ENCODE measurements at regions not wholly inside any gene's neighbourhood (a gene's known extent, or its start where the extent isn't known, plus 50 kb on each side); places are given as distances from the start of the nearest gene placed in this dataset.

GRCh38 chr3:166713787-166714186 lies 666.3 kb downstream of the ZBBX start:
- ChIA-PET POLR2A (no interaction called here), CTCF (no interaction called here)

GRCh38 chr3:166706094-166706493 lies 674.0 kb downstream of the ZBBX start:
- CTCF ChIA-PET: no interaction called here
- Histone ChIP-seq H3K36me3 (replicated peaks in 1 of 2; ENCODE audit: control insufficient read depth in 1 of 2, insufficient read depth in 2 of 2, low read length in 1 of 2) (no peaks in the 10 kb centered on the region), H3K9ac (no peak overlapping the region), H3K9me3 (no peaks in the 10 kb centered on the region), H4K20me1 (ENCODE audit: insufficient read depth) (no peaks in the 10 kb centered on the region), H3K9me2 (0 out of 2 replicates have a peak, but pooled peaks cover 3% of the 10 kb centered on the region), H3K4me1 (ENCODE audit: control insufficient read depth in 1 of 2, insufficient read depth in 2 of 2, low read depth in 1 of 2, low read length in 1 of 2) (no peaks in the 10 kb centered on the region), H3K27me3 (ENCODE audit: insufficient read depth) (no peaks in the 10 kb centered on the region), H3K4me2 (no peak overlapping the region), H3F3A (replicated peaks; ENCODE audit: insufficient read depth) (no peaks in the 10 kb centered on the region), H3K4me3 (ENCODE audit: low read depth in 2 of 2, low read length in 1 of 2) (no peak overlapping the region), H3K27ac (ENCODE audit: low read depth in 2 of 2, low read length in 1 of 2) (no peak overlapping the region), H3K79me2 (ENCODE audit: insufficient read depth) (no peaks in the 10 kb centered on the region), H2AFZ (ENCODE audit: low read depth) (no peak overlapping the region)
- POLR2A ChIA-PET: no interaction called here
- DNase-seq: no peak
- 4% methylated on average over 2 of the region's 2 CpGs for WGBS (ENCODE audit: low lambda C conversion rate)
- TF ChIP-seq USF2 (IDR thresholded peaks at IDR 0.05; ENCODE audit: borderline replicate concordance, low read depth, low read length) (no peak), FOSL2 (IDR thresholded peaks at IDR 0.05; ENCODE audit: borderline replicate concordance, low read depth) (no peak), MAX (IDR thresholded peaks at IDR 0.05; ENCODE audit: low read depth) (no peak), RXRA (IDR thresholded peaks at IDR 0.05; ENCODE audit: borderline replicate concordance, low read depth) (no peak), RCOR1 (IDR thresholded peaks at IDR 0.05; ENCODE audit: low read length) (no peak), NFIC (IDR thresholded peaks at IDR 0.05; ENCODE audit: borderline replicate concordance) (no peak), MXI1 (IDR thresholded peaks at IDR 0.05; ENCODE audit: low read depth, low read length) (no peak), CTCF (IDR thresholded peaks at IDR 0.05) (no peak), TCF12 (IDR thresholded peaks at IDR 0.05) (no peak), GATA2 (CRISPR knock-in tag; IDR thresholded peaks at IDR 0.05) (no peak), EP300 (IDR thresholded peaks at IDR 0.05; ENCODE audit: borderline replicate concordance in 1 of 2, low read depth in 1 of 2, low read length in 1 of 2) (no peak)

More at GRCh38 chr3:166713787-166714186, 666.3 kb downstream of the ZBBX start:
- Histone ChIP-seq H3K4me3 (ENCODE audit: low read depth in 2 of 2, low read length in 1 of 2) (no peak overlapping the region), H3F3A (replicated peaks; ENCODE audit: insufficient read depth) (no peaks in the 10 kb centered on the region), H4K20me1 (ENCODE audit: insufficient read depth) (no peaks in the 10 kb centered on the region), H3K9me3 (no peaks in the 10 kb centered on the region), H3K79me2 (ENCODE audit: insufficient read depth) (no peaks in the 10 kb centered on the region), H3K36me3 (replicated peaks in 1 of 2; ENCODE audit: control insufficient read depth in 1 of 2, insufficient read depth in 2 of 2, low read length in 1 of 2) (no peaks in the 10 kb centered on the region), H3K27ac (ENCODE audit: low read depth in 2 of 2, low read length in 1 of 2) (no peak overlapping the region), H3K4me1 (ENCODE audit: control insufficient read depth in 1 of 2, insufficient read depth in 2 of 2, low read depth in 1 of 2, low read length in 1 of 2) (no peaks in the 10 kb centered on the region), H3K9ac (no peak overlapping the region), H2AFZ (ENCODE audit: low read depth) (no peak overlapping the region), H3K9me2 (no peaks in the 10 kb centered on the region), H3K4me2 (no peak overlapping the region), H3K27me3 (ENCODE audit: insufficient read depth) (no peaks in the 10 kb centered on the region)
- DNase-seq: no peak
- TF ChIP-seq USF2 (IDR thresholded peaks at IDR 0.05; ENCODE audit: borderline replicate concordance, low read depth, low read length) (no peak), FOXM1 (IDR thresholded peaks at IDR 0.05; ENCODE audit: low read depth) (no peak), TEAD4 (IDR thresholded peaks at IDR 0.05; ENCODE audit: borderline replicate concordance, insufficient read depth) (no peak), ZBTB33 (IDR thresholded peaks at IDR 0.05; ENCODE audit: borderline replicate concordance, low read depth) (no peak), POLR2AphosphoS5 (IDR thresholded peaks at IDR 0.05; ENCODE audit: low read depth, low read length) (no peak), GATA2 (CRISPR knock-in tag; IDR thresholded peaks at IDR 0.05) (no peak), TAF1 (IDR thresholded peaks at IDR 0.05; ENCODE audit: borderline replicate concordance, low read depth, low read length) (no peak), NRF1 (IDR thresholded peaks at IDR 0.05; ENCODE audit: low read depth, low read length) (no peak), EZH2phosphoT487 (IDR thresholded peaks at IDR 0.05; ENCODE audit: borderline replicate concordance, low read depth) (no peak), USF1 (IDR thresholded peaks at IDR 0.05; ENCODE audit: borderline replicate concordance, low read depth) (no peak), MEF2A (IDR thresholded peaks at IDR 0.05; ENCODE audit: borderline replicate concordance, low read depth) (no peak)
- 0% methylated on average over 2 of the region's 2 CpGs for WGBS (ENCODE audit: low lambda C conversion rate)
